ENCODE measurements at regions not wholly inside any gene's neighbourhood (a gene's known extent, or its start where the extent isn't known, plus 50 kb on each side); places are given as distances from the start of the nearest gene placed in this dataset.

GRCh38 chr9:25177858-25178257 is 500.4 kb downstream of the TUSC1 start:
- no peak for TF ChIP-seq CTCF (conservative IDR thresholded peaks at IDR 0.05 in 1 of 2, IDR thresholded peaks at IDR 0.05 in 1 of 2; ENCODE audit: low read depth in 1 of 2, low read length in 2 of 2)
- TF ChIP-seq EZH2 (IDR thresholded peaks at IDR 0.05; ENCODE audit: low read length, missing control alignments), result no peak
